GM19395 (cell line): ENCODE measurements at regions not wholly inside any gene's neighbourhood (a gene's known extent, or its start where the extent isn't known, plus 50 kb on each side); places are given as distances from the start of the nearest gene placed in this dataset.

ENCODE experiments used
- ATAC-seq: cut with Tn5 transposase; IDR thresholded peaks from one replicate; pipeline ENCODE4 v1.9.1; 2021; ENCODE audit warnings: mild to moderate bottlenecking, moderate library complexity; ENCODE audit not compliant: unreplicated experiment

GRCh38 chr4:100086766-100087431 is 103.4 kb downstream of the DDIT4L start:
- no peak for ATAC-seq

GRCh38 chr4:100084892-100085291 is 105.4 kb downstream of the DDIT4L start:
- ATAC-seq: no peak

DNA sequence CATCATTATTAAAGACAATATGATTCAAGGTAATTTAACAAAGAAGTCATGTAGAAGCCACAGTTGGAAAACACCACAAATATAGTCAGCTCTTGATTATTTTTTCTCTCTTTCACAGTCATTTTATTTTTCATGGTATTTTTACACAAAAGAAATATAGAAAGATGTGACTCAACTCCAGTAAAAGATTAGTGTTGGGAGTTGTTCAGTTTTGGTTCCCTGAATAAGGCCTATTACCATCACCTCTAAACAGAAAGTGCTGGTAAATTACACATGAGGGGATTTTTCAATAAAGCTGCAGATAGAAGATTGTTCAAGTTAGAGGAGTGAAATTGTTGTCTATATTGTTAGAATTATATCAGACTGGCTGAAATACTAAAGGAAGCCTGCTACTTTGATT is 107.0 kb downstream of the DDIT4L start:
- peak; percentile 39 for ATAC-seq

DNA sequence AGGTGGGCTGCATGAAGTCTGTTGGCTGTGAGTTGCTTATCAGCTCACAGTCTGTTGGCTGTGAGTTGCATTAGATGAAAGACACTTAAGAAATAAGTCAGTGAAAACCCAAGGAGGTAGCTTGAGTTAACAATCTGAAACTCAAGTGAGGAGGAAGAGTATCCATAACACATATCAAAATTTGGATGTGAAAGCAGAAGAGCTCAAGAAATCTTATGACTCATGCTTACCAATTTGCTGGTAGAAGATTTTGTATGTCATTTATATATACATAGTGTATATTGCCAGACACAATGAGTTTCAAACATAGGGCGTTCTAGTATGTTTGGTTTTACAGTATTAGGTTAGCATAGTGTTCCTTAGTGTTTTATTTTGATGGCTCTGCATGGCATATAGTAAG is 107.4 kb downstream of the DDIT4L start:
- ATAC-seq: peak; percentile 44

DNA sequence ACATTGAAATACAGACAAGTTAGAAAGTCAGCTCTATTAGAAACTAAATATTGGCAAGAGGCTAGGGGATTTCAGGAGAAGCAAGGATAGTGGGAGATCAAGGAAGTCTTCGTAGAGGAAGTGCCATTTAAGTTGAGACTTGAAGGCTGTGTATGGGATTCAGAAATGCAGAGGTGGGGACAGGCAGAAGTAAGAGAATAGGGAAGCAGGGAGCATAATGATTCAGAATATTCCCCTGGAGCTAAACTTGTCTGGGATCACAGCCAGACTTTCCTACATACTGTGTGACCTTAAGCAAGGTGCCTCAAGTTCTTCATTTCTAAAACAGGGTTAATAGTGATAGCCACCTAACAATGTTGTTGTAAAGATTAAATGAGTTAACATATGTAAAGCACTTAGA is 108.8 kb downstream of the DDIT4L start:
- ATAC-seq: no peak

GRCh38 chr4:100079264-100079663 is 111.0 kb downstream of the DDIT4L start:
- no peak for ATAC-seq

DNA sequence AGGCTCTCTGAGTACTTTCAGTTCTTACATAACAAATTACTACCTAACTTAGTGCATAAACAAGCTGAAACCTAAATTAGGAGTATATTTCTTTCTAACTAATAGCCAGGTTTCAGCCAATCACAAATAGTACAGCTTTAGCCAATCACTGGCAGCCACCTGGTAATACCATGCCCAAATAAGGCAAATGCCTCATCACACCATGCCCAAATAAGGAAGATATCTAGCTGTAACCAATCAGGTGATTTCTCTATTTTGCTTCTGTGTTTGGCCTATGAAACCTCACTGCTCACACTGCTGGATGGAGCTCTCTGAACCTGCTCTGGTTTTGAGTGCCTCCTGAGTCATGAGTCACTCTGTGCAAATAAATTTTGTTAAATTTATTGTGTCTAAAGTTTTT is 113.5 kb downstream of the DDIT4L start:
- ATAC-seq: no peak

DNA sequence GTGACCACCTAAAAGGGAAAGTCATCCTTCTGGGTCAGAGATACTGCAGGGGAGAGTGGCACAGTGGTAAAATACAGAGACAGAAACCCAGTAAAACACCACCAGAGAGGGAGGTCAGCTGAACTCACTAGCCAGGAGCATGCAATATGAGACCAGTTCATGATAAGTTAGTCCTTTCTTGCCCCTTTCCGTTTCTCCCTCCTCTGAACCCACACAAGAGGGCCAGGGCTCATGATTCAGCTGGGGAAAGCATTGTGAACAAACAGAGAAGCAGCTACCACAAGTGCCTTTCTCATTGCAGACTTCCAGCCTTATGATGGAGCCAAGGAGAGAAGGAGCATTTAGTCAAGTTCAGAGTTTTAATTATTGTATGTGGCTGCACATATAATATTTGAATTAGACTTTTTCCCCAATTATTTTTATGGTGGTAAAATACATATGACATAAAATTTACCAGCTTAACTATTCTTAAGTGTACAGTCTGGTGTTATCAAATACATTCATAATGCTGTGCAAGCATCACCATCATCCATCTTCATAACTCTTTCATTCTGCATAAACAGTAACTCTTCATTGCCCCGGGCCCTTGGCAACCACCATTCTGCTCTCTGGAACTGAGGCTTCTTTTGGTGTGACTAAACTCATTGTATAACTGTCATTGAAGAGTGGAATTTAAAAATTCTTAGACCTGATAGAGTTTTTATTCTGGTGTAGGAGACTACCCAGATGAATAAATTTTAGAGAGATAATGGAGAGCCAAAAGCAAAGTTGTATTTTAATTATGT is 114.6 kb downstream of the DDIT4L start:
- ATAC-seq: no peak

DNA sequence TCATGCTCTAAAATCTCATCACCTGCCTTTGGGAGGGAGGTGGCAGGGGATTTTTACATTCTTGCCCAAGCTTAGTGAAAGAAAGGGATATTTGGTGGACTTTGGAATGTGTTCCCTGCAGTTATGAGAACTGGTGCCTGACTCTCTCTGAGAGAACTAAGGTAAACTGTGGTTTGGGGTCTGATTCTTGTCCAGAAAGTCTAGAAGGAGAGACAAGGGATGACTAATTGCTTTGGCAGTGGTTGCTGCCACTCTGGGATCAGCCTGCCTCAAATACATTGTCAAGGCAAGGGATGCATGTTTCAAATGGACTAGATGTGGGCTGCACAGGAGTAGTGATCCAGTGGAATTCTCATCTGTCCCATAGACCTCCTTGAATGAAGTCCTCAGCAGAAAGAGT is 115.2 kb downstream of the DDIT4L start:
- no peak for ATAC-seq

DNA sequence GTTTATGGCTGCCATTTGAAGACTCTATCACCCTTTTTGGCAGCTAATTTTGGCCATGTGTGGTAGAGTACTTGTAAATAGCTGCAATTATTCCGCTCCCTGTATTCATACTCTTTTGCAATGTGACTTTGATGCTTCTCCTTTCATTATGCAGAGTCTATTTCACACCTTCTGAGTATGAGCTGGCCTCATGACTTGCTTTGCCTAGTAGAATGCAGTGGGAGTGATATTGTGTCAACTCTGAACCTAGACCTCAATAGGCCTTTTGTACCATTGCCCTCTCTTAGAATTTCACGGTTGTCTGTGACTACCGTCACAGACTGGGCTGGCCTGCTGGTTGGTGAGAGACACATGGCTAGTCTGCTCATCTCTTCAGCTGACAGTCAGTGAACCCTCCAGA is 118.8 kb downstream of the DDIT4L start:
- ATAC-seq: no peak

GRCh38 chr4:100070868-100071267 is 119.4 kb downstream of the DDIT4L start:
- no peak for ATAC-seq

DNA sequence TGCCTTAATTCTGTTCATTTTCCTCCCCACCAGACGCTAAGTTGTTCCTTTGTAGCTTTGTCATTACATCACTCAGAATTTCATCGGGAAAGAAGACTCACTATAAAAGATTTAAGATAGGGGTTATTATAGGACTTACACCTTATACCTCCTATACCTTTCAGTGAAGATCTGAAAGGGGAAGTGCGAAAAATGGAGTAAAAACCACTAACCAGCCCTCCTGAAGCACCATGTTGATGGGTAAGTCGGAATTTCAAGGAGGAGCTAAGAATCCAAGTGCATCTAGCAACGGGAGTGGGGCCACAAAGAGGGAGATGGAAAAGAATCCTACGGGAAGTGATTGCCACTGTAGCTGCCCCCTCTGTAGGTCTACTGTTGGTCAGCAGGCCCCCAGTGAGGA is 119.1 kb upstream of the H2AZ1 start:
- ATAC-seq: no peak

DNA sequence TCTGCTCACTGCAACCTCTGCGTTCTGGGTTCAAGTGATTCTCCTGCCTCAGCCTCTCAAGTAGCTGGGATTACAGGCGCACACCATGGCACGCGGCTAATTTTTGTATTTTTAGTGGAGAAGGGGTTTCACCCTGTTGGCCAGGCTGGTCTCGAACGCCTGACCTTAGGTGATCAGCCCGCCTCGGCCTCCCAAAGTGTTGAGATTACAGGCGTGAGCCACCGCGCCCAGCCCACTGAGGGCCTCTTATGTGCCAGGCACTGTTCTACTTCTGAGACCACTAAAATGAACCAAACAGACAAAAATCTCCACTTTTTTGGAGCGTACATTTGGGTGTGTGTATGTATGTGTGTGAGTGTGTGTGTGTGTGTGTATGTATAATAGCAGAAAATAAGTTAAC is 117.2 kb upstream of the H2AZ1 start:
- no peak for ATAC-seq

GRCh38 chr4:100063355-100063754 is 113.3 kb upstream of the H2AZ1 start:
- ATAC-seq: no peak

GRCh38 chr4:100062921-100063320 is 112.8 kb upstream of the H2AZ1 start:
- no peak for ATAC-seq

DNA sequence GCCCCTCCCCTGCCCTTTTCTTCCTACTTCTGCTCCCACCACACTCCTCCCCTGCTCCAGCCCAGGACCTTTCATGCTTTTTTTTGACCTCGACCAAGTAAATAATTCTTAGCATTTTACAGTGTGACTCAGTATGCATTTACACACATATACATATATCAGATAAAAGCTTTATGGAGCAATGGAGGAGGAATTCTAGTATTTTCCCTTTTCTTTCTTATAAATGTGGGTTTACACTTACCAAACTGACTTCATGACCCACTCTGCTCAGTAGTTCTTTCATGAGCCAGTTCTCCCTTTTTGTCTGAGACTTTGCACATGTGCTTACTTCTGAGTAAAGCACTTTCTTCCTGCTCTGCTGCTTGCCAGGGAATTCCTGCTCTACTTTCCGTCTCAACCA is 111.8 kb upstream of the H2AZ1 start:
- no peak for ATAC-seq

- ATAC-seq: no peak
Measured at GRCh38 chr4:100060765-100061416, 110.8 kb upstream of the H2AZ1 start.

- no peak for ATAC-seq
Measured at GRCh38 chr4:100059467-100059866, 109.4 kb upstream of the H2AZ1 start.

- ATAC-seq: no peak
Measured at GRCh38 chr4:100056701-100057100, 106.6 kb upstream of the H2AZ1 start.

GRCh38 chr4:100054071-100054470 is 104.0 kb upstream of the H2AZ1 start:
- ATAC-seq: no peak

GRCh38 chr4:100049872-100050271 is 99.8 kb upstream of the H2AZ1 start:
- no peak for ATAC-seq

DNA sequence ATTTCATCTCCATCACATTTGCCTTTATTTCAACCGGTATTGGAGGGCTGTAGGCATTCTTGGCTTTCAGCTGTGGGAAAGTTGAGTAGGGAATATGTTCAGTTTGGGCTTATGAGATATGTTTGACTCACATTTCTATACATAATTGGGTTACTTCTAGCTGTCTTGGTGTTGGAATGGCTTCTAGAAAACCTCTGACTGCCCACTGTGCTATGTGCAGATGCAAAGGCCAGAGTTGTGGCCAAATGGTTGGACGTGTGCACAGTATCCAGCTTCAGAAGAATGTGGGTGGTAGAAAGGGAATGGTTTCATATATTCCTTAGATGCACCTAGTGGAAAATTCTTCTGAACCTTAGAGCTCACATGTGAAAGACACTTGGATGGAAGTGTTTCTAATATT is 92.6 kb upstream of the H2AZ1 start:
- no peak for ATAC-seq
